ENCODE measurements at regions not wholly inside any gene's neighbourhood (a gene's known extent, or its start where the extent isn't known, plus 50 kb on each side); places are given as distances from the start of the nearest gene placed in this dataset.

DNA sequence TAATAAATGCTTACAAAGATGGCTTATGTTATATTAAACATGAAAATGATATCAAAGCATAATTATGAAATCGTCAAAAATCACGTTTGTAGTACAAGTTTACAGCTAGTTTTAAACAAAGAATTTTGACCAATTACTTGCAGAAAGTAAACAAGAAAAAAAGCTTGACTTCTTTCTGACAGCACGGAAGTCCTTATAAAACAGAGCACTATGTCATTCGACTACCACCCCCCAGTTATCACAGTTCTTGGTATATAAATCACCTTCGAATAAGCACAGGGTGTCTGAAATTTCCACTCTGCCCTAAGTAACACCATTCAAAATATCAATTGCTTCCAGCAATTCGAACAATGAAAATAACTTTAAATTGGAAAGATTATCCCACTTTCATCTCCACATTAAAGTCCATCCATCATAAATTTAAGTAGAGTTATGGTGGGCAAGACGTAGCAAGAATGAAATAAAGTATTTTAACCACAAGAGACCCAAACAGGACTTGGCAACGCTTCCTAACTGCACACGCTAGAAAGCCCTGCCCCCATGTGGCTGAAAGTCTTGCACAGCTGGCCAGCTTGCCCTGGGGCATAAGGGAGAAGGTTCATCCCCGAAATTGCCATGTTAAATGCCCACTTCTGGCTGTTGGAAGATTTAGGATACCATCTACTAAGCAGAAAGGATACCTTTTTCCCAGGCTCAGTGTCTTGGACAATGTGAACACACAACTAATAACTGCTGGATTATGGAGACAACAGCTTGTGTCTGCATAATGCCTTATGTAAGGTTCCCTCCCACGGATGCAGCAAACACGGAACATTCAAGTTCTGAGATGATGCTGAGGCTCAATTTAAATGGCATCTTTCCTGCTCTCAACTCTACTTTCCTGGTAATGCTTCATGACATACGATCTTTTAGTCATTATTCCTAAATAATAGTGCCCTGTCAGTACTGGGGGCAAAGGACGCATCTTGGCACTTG, 116.4 kb upstream of the TJP1 start:
- Histone ChIP-seq H3K27ac (no peak overlapping the region), H3K4me1 (ENCODE audit: control insufficient read depth in 1 of 2, insufficient read depth in 1 of 2, low read depth in 1 of 2, low read length in 1 of 2) (no peaks in the 10 kb centered on the region)

GRCh38 chr15:29937956-29938355, 115.7 kb upstream of the TJP1 start:
- no peak overlapping the region for H3K4me3 ChIP-seq (ENCODE audit: low read depth in 1 of 2, low read length in 1 of 2)
- TF ChIP-seq, protein P1, sequence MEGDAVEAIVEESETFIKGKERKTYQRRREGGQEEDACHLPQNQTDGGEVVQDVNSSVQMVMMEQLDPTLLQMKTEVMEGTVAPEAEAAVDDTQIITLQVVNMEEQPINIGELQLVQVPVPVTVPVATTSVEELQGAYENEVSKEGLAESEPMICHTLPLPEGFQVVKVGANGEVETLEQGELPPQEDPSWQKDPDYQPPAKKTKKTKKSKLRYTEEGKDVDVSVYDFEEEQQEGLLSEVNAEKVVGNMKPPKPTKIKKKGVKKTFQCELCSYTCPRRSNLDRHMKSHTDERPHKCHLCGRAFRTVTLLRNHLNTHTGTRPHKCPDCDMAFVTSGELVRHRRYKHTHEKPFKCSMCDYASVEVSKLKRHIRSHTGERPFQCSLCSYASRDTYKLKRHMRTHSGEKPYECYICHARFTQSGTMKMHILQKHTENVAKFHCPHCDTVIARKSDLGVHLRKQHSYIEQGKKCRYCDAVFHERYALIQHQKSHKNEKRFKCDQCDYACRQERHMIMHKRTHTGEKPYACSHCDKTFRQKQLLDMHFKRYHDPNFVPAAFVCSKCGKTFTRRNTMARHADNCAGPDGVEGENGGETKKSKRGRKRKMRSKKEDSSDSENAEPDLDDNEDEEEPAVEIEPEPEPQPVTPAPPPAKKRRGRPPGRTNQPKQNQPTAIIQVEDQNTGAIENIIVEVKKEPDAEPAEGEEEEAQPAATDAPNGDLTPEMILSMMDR (IDR thresholded peaks at IDR 0.05) = no peak
- H3K27ac ChIP-seq = no peak overlapping the region
- H3K4me1 ChIP-seq (ENCODE audit: control insufficient read depth in 1 of 2, insufficient read depth in 1 of 2, low read depth in 1 of 2, low read length in 1 of 2) = no peaks in the 10 kb centered on the region
- H3K27me3 ChIP-seq = peaks cover 5% of the 10 kb centered on the region
- no peaks in the 10 kb centered on the region for H3K36me3 ChIP-seq
- H3K9me3 ChIP-seq = no peaks in the 10 kb centered on the region

More for the DNA sequence above, 116.4 kb upstream of the TJP1 start:
- no peaks in the 10 kb centered on the region for H3K36me3 ChIP-seq
- H3K4me3 ChIP-seq (ENCODE audit: low read depth in 1 of 2, low read length in 1 of 2) = no peak overlapping the region
- peaks cover 5% of the 10 kb centered on the region for H3K27me3 ChIP-seq
- no peaks in the 10 kb centered on the region for H3K9me3 ChIP-seq
- TF ChIP-seq, protein P1 (IDR thresholded peaks at IDR 0.05) = no peak

DNA sequence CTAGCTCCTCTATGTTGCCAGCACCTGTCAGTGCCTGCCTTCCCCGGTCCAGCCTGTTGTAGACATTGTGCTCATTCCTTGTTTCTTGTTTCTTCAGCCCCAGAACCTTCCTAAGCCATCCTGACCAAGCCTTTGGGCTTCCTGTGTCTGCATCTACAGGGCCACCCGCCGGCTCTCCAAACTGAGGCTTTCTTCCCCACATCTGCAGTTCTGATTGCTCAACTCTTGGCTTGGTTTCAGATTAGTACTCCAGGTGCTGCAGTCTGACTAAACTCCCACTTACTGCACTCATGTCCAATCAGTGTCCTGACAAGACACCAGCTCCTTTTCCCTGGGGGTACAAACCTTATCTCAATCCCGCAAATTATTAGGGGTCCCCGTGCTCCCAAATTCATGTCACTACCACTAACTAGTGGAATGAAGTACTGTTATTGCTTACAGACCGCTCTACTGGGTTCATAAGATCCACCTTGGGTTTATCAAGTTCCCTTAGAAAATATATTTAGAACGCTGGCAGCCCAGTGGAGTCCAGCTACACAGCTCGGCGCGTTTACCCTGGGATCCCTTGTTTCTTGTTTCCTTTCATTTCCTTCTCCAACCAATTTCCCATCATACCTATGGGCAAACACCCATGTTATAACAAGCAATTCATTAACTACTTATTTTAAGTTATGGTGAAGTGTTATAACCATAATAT, 114.2 kb upstream of the TJP1 start:
- no peak overlapping the region for H3K27ac ChIP-seq
- no peaks in the 10 kb centered on the region for H3K9me3 ChIP-seq
- TF ChIP-seq, protein P1 (IDR thresholded peaks at IDR 0.05) = no peak
- H3K4me3 ChIP-seq (ENCODE audit: low read depth in 1 of 2, low read length in 1 of 2) = no peak overlapping the region
- H3K4me1 ChIP-seq (ENCODE audit: control insufficient read depth in 1 of 2, insufficient read depth in 1 of 2, low read depth in 1 of 2, low read length in 1 of 2) = no peaks in the 10 kb centered on the region
- peaks cover 5% of the 10 kb centered on the region for H3K27me3 ChIP-seq
- no peaks in the 10 kb centered on the region for H3K36me3 ChIP-seq

DNA sequence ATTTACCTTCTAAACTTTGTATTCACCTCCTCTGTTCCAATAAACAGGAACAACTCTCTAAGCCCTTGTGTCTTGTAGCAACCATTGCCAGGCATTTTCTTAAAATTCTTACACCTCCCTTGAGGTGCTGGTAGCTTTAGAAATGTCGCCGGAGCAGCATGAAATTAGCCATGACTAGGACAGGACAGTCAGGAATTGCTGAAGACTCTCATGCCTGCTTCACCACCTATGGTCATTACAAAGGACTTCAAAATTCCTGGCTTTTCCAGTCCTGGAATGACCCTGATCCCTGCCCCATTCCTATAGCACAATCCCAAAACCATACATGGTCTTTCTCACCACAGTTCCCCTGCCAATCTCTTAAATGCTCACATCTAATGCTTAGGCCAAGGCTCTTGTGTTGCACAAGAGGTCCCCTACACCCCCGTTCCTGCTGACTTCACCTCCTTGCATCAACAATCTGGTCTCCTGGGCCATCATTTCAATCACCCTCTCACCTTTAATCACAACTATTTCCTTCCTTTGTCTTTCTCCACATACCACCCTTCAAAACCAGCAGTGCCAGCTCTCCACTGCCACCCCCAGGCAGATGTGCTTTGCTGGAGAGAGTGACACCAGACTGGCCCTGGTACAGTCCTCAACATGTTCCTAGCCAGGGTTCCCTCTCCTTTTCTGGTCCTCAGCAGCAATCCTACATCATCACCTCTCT, 113.2 kb upstream of the TJP1 start:
- Histone ChIP-seq H3K36me3 (no peaks in the 10 kb centered on the region), H3K4me1 (ENCODE audit: control insufficient read depth in 1 of 2, insufficient read depth in 1 of 2, low read depth in 1 of 2, low read length in 1 of 2) (no peaks in the 10 kb centered on the region)
- TF ChIP-seq, protein P1 (IDR thresholded peaks at IDR 0.05) = no peak

DNA sequence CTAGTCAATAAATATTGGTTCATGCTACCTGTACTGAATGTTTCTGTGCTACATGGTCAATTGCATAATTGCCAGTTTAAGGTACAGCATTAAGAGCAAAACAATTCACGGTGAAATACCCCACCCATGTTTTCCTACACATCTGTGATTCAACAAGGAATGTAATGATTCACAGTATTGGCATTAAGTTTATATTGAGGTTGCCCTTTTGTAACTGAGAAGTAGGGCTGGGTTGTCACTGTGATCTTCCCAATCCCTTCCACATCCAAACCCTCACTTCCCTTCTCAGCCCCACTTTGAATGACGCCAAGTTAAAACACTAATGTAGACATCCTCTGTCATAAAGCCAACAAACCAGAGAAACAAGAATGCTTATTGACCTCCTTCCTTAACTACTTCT, 112.0 kb upstream of the TJP1 start:
- Histone ChIP-seq H3K4me3 (ENCODE audit: low read depth in 1 of 2, low read length in 1 of 2) (no peak overlapping the region), H3K27me3 (peaks cover 5% of the 10 kb centered on the region), H3K36me3 (no peaks in the 10 kb centered on the region), H3K9me3 (no peaks in the 10 kb centered on the region), H3K4me1 (ENCODE audit: control insufficient read depth in 1 of 2, insufficient read depth in 1 of 2, low read depth in 1 of 2, low read length in 1 of 2) (no peaks in the 10 kb centered on the region), H3K27ac (no peak overlapping the region)
- TF ChIP-seq, protein P1 (IDR thresholded peaks at IDR 0.05) = no peak

More for the DNA sequence above, 113.2 kb upstream of the TJP1 start:
- Histone ChIP-seq H3K27me3 (peaks cover 5% of the 10 kb centered on the region), H3K9me3 (no peaks in the 10 kb centered on the region), H3K4me3 (ENCODE audit: low read depth in 1 of 2, low read length in 1 of 2) (no peak overlapping the region), H3K27ac (no peak overlapping the region)
